ENCODE measurements at regions not wholly inside any gene's neighbourhood (a gene's known extent, or its start where the extent isn't known, plus 50 kb on each side); places are given as distances from the start of the nearest gene placed in this dataset.
A peak's percentile ranks its signal among the peaks of the same experiment; 100 is the strongest.
"Not testable (repeated sequence)": the region's sequence is repeated elsewhere in the genome, so short reads cannot be mapped to it uniquely, and the experiment has no call there.

GRCh38 chr2:378364-378763 is 90.5 kb upstream of the ALKAL2 start:
- no peak for DNase-seq (ENCODE audit: low read depth, low spot score)

DNA sequence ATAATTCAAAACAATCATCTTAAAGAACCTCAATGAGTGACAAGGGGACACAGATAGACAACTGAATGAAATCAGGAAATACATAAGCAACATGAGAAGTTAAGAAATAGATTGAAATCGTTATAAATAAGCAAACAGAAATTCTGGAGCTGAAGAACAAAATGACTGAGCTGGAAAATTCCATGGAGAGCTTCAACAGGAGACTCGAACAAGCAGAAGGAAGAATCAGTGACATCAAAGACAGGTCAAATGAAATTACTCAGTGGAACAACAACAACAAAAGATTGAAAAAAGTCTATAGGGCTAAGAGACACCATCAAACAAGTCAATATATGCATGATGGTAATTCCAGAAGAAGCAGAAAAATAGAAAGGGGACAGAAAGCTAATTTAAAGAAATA is 89.5 kb upstream of the ALKAL2 start:
- no peak for DNase-seq (ENCODE audit: low read depth, low spot score)

GRCh38 chr2:375956-376307 is 88.0 kb upstream of the ALKAL2 start:
- DNase-seq (ENCODE audit: low read depth, low spot score), result no peak

DNA sequence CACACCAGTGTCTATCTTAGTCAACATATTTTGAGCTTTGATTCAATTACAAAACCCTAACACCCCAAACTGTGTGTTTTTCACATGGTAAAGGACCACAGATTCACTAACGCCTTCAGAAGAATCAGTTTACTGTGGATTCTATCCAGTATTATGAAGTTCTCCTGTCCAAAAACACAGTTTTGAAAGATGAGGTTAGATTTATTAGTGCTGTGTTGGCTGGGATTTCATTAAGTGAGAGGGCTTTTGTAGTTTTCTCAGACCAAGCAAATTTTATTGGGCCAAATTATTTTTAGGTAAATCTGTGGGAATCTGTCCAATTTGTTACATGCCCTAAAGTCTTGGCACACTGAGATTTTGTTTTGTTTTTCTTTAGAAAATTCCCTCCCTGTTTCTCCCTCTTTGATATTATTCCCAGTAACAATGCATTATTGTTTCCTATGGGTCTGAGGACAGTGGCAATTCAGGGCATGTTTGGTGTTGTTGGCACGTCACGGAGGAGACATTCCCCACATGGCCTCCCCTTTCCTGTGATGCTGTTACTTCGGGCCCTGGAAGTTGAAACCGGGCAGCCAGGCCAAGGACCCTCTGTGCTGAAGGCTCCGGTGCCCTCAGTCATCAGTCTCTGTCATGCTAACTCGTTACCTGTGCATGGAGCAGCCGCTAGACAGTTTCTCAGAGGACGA is 87.5 kb upstream of the ALKAL2 start:
- no peak for DNase-seq (ENCODE audit: low read depth, low spot score)

GRCh38 chr2:368386-368785 is 80.5 kb upstream of the ALKAL2 start:
- DNase-seq (ENCODE audit: low read depth, low spot score), result no peak

GRCh38 chr2:367246-367645 is 79.4 kb upstream of the ALKAL2 start:
- no peak for DNase-seq (ENCODE audit: low read depth, low spot score)

- no peak for DNase-seq (ENCODE audit: low read depth, low spot score)
These were observed 78.8 kb upstream of the ALKAL2 start for GRCh38 chr2:366706-367105.

- DNase-seq (ENCODE audit: low read depth, low spot score), result no peak
These were observed 77.7 kb upstream of the ALKAL2 start for GRCh38 chr2:365367-366275.

DNA sequence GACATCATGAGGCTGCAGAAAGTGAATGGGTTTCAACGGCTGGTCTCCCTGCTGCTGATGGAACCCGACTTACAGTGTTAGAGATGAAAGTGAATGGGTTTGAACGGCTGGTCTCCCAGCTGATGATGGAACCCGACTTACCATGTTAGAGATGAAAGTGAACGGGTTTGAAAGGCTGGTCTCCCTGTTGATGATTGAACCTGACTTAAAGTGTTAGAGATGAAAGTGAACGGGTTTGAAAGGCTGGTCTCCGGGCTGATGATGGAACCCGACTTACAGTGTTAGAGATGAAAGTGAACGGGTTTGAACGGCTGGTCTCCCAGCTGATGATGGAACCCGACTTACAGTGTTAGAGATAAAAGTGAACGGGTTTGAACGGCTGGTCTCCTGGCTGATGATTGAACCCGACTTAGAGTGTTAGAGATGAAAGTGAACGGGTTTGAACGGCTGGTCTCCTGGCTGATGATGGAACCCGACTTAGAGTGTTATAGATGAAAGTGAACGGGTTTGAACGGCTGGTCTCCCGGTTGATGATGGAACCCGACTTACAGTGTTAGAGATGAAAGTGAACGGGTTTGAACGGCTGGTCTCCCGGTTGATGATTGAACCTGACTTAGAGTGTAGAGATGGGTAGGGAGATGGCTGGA is 76.1 kb upstream of the ALKAL2 start:
- no peak for DNase-seq (ENCODE audit: low read depth, low spot score)

DNA sequence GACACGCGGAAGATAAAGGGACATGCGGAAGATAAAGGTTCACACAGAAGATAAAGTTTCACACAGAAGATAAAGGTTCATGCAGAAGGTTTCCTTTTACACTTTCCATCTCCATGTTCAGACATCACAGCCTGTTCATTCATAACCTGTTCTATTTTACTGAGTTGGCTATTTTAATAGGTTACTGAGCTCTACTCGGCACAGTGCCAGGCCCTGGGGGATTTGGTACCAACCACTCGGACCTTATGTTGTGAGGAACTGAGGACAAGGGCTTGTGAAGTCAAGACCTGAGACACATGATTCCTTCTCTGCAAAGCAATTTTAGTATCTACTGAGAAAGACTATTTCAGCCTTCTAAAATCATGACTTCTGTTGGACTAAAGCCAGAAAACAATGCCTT is 75.0 kb upstream of the ALKAL2 start:
- DNase-seq (ENCODE audit: low read depth, low spot score), result no peak

DNA sequence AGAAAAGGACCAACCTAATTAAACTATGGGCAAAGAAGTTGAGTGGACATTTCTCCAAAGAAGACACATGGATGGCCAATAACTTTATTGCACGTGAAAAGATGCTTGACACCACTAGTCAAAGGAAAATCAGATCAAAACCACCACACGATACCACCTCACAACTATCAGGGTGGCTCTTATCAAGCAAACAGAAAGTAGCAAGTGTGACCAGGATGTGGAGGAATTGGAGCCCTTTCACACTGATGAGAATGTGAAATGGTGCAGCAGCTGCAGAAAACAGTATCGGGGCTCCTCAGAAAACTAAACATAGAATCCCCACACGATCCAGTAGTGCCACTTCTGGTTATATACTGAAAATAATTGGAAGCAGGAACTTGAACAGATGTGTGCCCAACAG is 72.2 kb upstream of the ALKAL2 start:
- no peak for DNase-seq (ENCODE audit: low read depth, low spot score)

DNA sequence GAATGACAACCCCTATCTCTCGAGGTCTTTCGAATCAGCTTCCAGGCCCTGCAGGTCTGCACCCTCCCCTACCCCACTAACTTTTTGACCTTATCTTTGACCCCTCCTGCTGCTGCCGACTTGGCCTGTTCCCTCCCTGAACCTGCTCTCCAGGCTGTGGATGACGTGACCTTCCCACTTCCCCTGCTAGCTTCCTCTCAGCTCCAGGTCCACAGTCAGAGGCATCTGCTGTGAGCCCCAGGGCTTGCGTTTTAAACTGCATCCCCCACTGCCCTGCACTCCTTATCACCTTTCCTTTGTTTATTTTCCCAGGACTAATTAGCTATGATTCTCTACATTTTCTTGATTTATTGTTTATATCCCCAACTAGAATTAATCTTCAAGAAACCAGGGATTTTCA is 71.2 kb upstream of the ALKAL2 start:
- no peak for DNase-seq (ENCODE audit: low read depth, low spot score)

DNA sequence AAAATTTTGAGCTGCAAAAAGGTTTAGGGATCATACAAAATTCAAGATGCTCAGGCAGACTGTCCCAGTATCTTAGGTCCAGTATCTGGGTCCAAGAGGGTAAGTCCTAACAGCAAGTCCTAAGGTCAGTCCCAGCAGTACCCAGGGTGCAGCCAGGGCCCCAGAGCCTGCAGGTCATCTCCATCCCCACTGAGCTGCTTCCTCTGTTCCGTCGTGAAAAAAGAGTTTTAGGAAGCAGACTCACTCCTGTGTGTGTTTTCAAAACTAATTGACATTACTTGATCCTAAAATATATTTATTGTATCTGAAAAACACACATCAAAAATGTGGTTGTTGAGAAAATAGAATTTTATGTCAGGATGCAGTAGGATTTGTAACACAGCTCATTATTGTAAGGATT is 69.9 kb upstream of the ALKAL2 start:
- DNase-seq (ENCODE audit: low read depth, low spot score), result no peak

DNA sequence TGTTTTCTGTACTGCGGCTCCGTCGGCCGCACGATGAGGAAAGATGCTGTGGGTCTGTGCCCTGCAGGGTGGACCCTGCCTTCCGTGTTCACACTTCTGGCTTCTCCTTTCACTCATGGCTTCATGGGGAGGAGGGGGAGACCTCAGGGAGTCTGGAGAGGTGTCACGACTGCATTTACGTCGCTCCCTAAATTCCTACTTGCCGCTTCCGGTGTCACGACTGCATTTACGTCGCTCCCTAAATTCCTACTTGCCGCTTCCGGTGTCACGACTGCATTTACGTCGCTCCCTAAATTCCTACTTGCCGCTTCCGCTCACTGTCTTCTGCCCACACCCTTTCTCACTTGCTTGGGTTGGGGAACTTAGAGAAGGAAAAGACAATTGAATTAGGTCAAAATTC is 68.4 kb upstream of the ALKAL2 start:
- DNase-seq (ENCODE audit: low read depth, low spot score), result not testable (repeated sequence)

- no peak for DNase-seq (ENCODE audit: low read depth, low spot score)
These were observed 67.9 kb upstream of the ALKAL2 start for GRCh38 chr2:355773-356172.

DNA sequence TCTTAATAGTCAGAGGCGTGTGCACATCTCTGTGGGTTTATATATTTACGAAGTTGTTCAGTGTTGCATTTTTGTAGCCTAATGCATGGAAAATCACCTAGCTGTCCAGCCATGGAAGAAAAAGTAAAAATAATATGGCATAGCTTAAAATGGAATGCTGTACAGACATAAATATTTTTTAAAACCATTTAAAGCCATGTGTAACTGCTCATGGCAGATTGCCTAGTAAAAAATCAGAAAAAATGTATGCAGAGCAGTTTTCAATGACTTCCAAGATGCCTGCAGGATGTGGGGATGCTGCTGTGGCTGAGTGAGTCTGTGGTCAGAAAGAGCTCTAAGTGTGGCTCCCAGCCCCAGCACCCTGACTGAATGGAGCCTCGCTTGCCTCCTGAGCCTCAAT is 64.8 kb upstream of the ALKAL2 start:
- no peak for DNase-seq (ENCODE audit: low read depth, low spot score)

DNA sequence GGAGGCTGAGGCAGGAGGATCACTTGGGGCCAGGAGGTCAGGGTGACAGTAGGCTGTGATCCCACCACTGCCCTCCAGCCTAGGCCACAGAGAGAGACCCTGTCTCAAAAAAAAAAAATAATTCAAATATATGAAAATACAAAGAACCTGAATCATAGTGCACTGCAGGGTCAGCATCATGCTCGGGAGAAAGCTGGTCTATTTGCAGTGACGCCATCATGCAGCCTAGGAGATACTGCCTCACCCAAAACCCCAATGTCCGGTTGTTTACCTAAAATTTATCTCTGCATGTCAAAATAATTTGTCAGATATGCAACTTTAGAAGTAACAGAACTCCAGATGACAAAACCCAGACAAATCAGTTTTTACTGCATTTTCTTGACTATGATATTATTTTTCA is 61.5 kb upstream of the ALKAL2 start:
- DNase-seq (ENCODE audit: low read depth, low spot score), result no peak

DNA sequence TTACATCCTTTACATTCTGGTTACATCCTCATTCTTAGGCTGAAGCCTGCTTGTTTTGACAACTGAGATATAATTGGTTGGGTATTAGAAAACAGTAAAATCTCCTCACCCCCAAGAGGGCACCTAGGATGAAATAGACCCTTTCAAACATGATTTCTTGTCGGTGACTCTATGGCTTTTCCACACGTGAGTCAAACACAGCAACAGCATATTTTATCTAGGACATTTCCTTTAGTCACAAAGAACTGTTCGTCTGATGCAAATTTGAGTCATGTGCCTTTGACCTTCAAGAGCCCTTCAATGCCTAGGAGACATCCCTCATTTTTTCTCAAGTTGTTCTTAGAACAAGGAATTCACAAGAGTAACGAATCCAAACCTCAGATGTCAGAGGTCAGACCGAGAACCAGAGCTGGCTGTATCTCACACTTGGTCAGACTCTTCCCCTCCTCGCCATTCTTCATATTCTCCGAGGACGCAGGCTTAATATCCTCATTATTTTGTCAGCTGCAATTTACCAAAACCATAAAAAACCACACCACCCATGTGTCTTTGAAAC is 60.5 kb upstream of the ALKAL2 start:
- peak; percentile 84 for DNase-seq (ENCODE audit: low read depth, low spot score)

GRCh38 chr2:344811-345210 is 56.9 kb upstream of the ALKAL2 start:
- no peak for DNase-seq (ENCODE audit: low read depth, low spot score)

GRCh38 chr2:343355-343754 is 55.5 kb upstream of the ALKAL2 start:
- no peak for DNase-seq (ENCODE audit: low read depth, low spot score)

DNA sequence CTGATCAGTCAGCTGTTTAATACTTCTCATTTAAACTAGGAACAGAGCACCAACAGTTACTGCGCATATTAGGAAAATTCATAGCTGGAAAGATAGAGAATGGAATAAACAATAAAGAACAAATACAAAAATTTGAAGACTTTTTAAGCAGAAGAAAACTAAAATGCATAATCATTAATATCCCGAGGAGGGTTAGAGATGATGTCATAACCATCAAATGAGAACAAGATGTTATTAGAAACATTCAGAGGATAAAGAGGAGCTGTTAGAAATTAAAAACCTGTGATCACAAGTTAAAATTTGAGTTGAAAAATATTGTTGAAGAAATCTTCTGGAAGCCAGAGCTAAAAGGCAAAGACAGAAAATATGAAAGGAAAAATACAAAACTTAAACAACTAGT is 54.0 kb upstream of the ALKAL2 start:
- DNase-seq (ENCODE audit: low read depth, low spot score), result no peak

DNA sequence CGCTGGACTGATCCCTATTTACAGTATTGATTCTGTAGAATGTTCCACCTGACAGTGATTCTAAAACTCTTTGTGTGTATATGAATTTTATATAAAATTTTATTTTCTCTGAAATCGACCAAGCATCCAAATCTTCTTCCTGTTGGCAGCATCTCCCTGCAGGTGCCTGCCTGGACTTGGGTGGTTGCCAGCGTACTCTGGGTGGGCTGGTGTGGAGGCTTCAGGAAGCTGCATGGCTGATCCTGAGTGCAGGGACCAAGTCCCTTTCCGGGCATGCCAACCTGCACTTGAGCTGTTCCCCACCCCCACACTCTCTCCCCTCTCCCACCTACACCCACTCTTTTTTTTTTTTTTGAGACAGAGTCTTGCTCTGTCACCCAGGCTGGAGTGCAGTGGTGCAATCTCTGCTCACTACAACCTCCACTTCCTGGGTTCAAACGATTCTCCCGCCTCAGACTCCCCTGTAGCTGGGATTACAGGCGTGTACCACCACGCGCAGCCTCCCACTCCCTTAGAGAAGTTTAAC is 53.2 kb upstream of the ALKAL2 start:
- no peak for DNase-seq (ENCODE audit: low read depth, low spot score)

Data from smooth muscle cell of the brain vasculature (primary cell).